ENCODE measurements at regions not wholly inside any gene's neighbourhood (a gene's known extent, or its start where the extent isn't known, plus 50 kb on each side); places are given as distances from the start of the nearest gene placed in this dataset.

DNA sequence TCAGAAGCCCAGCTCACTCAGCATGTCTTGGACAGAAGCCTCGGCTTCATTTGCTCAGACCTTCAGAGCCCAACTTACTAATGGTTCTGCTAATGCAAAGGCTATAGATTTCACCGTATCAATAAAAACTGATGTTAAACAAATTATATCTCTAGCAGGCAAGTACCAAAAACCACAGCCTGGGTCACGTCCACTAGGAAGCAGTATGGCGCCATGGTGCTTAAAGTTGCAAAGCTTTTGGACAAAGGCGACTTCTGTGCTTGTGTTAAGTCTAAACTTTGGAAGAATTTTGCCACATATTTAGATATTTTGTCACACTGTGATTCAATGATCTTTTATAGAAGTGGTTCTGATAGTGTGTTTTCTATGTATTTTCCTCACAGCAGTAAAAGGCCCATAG is 276.8 kb upstream of the PARD3B start:
- Histone ChIP-seq H3K27me3 (ENCODE audit: control insufficient read depth, low read length) (no peaks in the 10 kb centered on the region), H3K4me1 (ENCODE audit: control insufficient read depth, low read length) (no peaks in the 10 kb centered on the region), H3K27ac (ENCODE audit: low read depth, low read length) (no peak overlapping the region), H4K20me1 (ENCODE audit: control insufficient read depth, insufficient read depth, low read depth, low read length) (no peaks in the 10 kb centered on the region), H3K9me2 (replicated peaks; ENCODE audit: control insufficient read depth, low read length) (no peaks in the 10 kb centered on the region), H3K9me3 (ENCODE audit: control insufficient read depth, insufficient read depth, low read length) (no peaks in the 10 kb centered on the region), H3F3A (ENCODE audit: control insufficient read depth, insufficient read depth) (no peaks in the 10 kb centered on the region), H3K4me3 (ENCODE audit: low read length) (no peak overlapping the region), H3K4me2 (ENCODE audit: low read length) (no peak overlapping the region), H3K79me2 (ENCODE audit: control insufficient read depth, low read length) (no peaks in the 10 kb centered on the region), H3K36me3 (ENCODE audit: control insufficient read depth, low read length) (no peaks in the 10 kb centered on the region)
- TF ChIP-seq, protein P1, sequence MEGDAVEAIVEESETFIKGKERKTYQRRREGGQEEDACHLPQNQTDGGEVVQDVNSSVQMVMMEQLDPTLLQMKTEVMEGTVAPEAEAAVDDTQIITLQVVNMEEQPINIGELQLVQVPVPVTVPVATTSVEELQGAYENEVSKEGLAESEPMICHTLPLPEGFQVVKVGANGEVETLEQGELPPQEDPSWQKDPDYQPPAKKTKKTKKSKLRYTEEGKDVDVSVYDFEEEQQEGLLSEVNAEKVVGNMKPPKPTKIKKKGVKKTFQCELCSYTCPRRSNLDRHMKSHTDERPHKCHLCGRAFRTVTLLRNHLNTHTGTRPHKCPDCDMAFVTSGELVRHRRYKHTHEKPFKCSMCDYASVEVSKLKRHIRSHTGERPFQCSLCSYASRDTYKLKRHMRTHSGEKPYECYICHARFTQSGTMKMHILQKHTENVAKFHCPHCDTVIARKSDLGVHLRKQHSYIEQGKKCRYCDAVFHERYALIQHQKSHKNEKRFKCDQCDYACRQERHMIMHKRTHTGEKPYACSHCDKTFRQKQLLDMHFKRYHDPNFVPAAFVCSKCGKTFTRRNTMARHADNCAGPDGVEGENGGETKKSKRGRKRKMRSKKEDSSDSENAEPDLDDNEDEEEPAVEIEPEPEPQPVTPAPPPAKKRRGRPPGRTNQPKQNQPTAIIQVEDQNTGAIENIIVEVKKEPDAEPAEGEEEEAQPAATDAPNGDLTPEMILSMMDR (IDR thresholded peaks at IDR 0.05; ENCODE audit: low read depth, low read length, poor library complexity, severe bottlenecking), result no peak

DNA sequence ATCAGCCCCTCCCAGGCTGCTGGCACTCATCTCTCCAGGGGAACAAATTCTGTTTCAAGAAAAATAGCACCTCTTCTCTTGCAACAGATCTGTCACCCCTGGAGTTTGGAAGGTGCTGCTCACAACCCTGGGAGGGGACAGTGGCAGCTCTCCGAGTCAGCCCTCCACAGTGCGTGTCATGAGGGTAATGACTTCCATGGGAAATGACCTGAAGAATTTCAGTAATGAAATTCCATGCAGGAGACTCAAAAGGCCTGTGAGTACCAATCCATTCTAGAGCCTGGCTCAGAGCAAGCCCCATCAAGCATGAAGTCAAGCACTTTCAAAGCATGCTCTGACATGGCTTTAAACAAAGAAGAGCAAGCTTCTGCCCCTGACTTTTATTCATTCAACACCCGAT is 276.3 kb upstream of the PARD3B start:
- Histone ChIP-seq H3K27me3 (ENCODE audit: control insufficient read depth, low read length) (no peaks in the 10 kb centered on the region), H3K4me1 (ENCODE audit: control insufficient read depth, low read length) (no peaks in the 10 kb centered on the region), H3K27ac (ENCODE audit: low read depth, low read length) (no peak overlapping the region), H3K9me3 (ENCODE audit: control insufficient read depth, insufficient read depth, low read length) (no peaks in the 10 kb centered on the region), H4K20me1 (ENCODE audit: control insufficient read depth, insufficient read depth, low read depth, low read length) (no peaks in the 10 kb centered on the region), H3K4me3 (ENCODE audit: low read length) (no peak overlapping the region), H3K36me3 (ENCODE audit: control insufficient read depth, low read length) (no peaks in the 10 kb centered on the region), H3K9me2 (replicated peaks; ENCODE audit: control insufficient read depth, low read length) (no peaks in the 10 kb centered on the region), H3K79me2 (ENCODE audit: control insufficient read depth, low read length) (no peaks in the 10 kb centered on the region), H3K4me2 (ENCODE audit: low read length) (no peak overlapping the region), H3F3A (ENCODE audit: control insufficient read depth, insufficient read depth) (no peaks in the 10 kb centered on the region)
- TF ChIP-seq, protein P1 (IDR thresholded peaks at IDR 0.05; ENCODE audit: low read depth, low read length, poor library complexity, severe bottlenecking), result no peak
- no peak for TF ChIP-seq EZH2phosphoT487 (IDR thresholded peaks at IDR 0.05; ENCODE audit: borderline replicate concordance, low read length)

DNA sequence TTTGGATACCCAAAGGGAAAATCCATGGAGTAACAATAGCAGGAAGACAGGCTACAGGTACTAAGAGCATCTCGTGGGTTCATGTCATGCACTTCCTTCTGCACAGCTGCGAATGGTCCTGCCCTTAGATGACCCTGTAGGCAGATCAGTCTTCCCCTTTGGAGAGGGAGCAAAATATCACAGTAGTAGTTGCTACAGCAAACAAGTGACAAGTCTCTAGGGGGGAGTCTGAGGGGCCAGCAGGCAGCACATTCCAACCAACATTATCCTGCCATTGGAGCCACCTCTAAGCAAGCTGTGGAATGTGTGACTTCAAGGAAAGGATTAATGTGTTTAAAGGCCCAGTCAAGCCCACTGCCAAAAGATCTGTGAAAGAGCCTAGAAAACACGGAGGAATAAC is 273.2 kb upstream of the PARD3B start:
- Histone ChIP-seq H3K4me1 (ENCODE audit: control insufficient read depth, low read length) (no peaks in the 10 kb centered on the region), H4K20me1 (ENCODE audit: control insufficient read depth, insufficient read depth, low read depth, low read length) (no peaks in the 10 kb centered on the region), H3K79me2 (ENCODE audit: control insufficient read depth, low read length) (no peaks in the 10 kb centered on the region), H3F3A (ENCODE audit: control insufficient read depth, insufficient read depth) (no peaks in the 10 kb centered on the region), H3K9me2 (replicated peaks; ENCODE audit: control insufficient read depth, low read length) (no peaks in the 10 kb centered on the region), H3K27ac (ENCODE audit: low read depth, low read length) (no peak overlapping the region), H3K36me3 (ENCODE audit: control insufficient read depth, low read length) (no peaks in the 10 kb centered on the region), H3K4me2 (ENCODE audit: low read length) (no peak overlapping the region), H3K9me3 (ENCODE audit: control insufficient read depth, insufficient read depth, low read length) (no peaks in the 10 kb centered on the region), H3K27me3 (ENCODE audit: control insufficient read depth, low read length) (no peaks in the 10 kb centered on the region), H3K4me3 (ENCODE audit: low read length) (no peak overlapping the region)
- TF ChIP-seq EZH2phosphoT487 (IDR thresholded peaks at IDR 0.05; ENCODE audit: borderline replicate concordance, low read length), result no peak

DNA sequence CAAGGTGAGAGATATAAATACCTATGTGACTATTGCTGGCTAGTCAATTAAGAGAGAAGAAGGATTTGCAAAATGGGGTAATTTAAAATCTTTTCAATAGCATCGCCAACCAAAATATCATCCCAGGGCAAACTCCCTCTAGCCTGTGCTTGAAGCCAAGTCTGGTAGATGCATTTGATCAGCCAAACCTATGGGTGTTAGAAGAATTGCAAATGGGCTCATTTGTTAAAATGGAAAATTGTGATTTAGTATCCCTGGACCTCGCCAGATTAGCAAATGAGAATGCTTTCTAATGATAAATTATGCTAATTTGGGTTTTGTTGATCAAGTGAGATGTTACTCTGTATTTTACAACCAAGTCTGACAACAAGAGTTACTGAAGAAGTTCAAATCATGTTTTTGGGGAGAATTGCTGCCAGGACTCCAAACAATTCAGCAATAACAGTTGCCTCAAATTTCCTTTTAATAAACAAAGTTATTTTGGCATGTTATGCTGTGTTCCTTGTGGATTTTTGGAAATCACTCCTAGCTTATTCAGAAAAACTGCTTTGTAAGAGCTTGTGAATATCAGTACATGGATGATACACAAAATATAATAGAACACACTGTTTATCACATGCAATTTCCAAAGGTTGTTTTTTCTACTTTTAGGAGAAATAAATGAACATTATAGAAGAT is 272.5 kb upstream of the PARD3B start:
- H3K9me3 ChIP-seq (ENCODE audit: control insufficient read depth, insufficient read depth, low read length), result no peaks in the 10 kb centered on the region
- H3K27ac ChIP-seq (ENCODE audit: low read depth, low read length), result no peak overlapping the region
- no peaks in the 10 kb centered on the region for H3K9me2 ChIP-seq (replicated peaks; ENCODE audit: control insufficient read depth, low read length)
- H3K4me2 ChIP-seq (ENCODE audit: low read length), result no peak overlapping the region
- H4K20me1 ChIP-seq (ENCODE audit: control insufficient read depth, insufficient read depth, low read depth, low read length), result no peaks in the 10 kb centered on the region
- H3K36me3 ChIP-seq (ENCODE audit: control insufficient read depth, low read length), result no peaks in the 10 kb centered on the region
- no peaks in the 10 kb centered on the region for H3K4me1 ChIP-seq (ENCODE audit: control insufficient read depth, low read length)
- no peak overlapping the region for H3K4me3 ChIP-seq (ENCODE audit: low read length)
- TF ChIP-seq, protein P1 (IDR thresholded peaks at IDR 0.05; ENCODE audit: low read depth, low read length, poor library complexity, severe bottlenecking), result no peak
- no peak for TF ChIP-seq EZH2phosphoT487 (IDR thresholded peaks at IDR 0.05; ENCODE audit: borderline replicate concordance, low read length)
- no peaks in the 10 kb centered on the region for H3K79me2 ChIP-seq (ENCODE audit: control insufficient read depth, low read length)
- no peaks in the 10 kb centered on the region for H3K27me3 ChIP-seq (ENCODE audit: control insufficient read depth, low read length)
- H3F3A ChIP-seq (ENCODE audit: control insufficient read depth, insufficient read depth), result no peaks in the 10 kb centered on the region

All from DOHH2 (cell line).